Panc1 (cell line): ENCODE measurements at regions not wholly inside any gene's neighbourhood (a gene's known extent, or its start where the extent isn't known, plus 50 kb on each side); places are given as distances from the start of the nearest gene placed in this dataset.

ENCODE experiments used
- SIN3A ChIP-seq: IDR thresholded peaks from 2 replicates; pipeline ENCODE4 v1.6.1; 2012; ENCODE audit warnings: low read depth, mild to moderate bottlenecking, low read length, moderate library complexity, borderline replicate concordance; ENCODE audit not compliant: insufficient read depth
- TF ChIP-seq, protein P1 (sequence below), 2 experiments: IDR thresholded peaks; 2 replicates each; pipeline ENCODE4 v1.6.1; 2011 to 2012; ENCODE audit warnings: low read depth in 2 of 2, control low read depth in 1 of 2, low read length in 1 of 2, mild to moderate bottlenecking in 1 of 2, moderate library complexity in 1 of 2; ENCODE audit not compliant: insufficient read depth in 1 of 2
- TF ChIP-seq, protein P2 (sequence below): fragments of 450-650 bp; IDR thresholded peaks from 2 replicates; pipeline ENCODE4 v1.5.1; 2017; ENCODE audit warnings: mild to moderate bottlenecking

DNA sequence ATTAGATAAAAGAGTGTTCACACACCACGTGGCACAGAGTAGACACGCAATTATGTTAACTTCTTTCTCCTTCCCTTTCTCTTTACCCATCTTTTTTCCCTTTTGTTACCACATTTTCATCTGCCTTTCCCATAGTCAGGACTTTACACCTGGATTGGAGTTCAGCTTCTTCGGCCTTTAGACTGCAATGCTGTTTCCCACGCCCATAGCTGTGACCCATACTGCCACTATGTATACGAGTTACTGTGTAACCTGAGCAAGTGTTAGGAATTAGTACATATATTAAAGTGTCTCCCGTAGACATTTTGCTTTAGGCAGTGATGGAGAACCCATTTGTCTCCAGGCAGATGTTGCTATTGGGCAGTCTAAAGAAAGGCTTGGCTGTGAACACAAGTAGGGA, 143.6 kb upstream of the SLC28A3 start:
- TF ChIP-seq, protein P1, sequence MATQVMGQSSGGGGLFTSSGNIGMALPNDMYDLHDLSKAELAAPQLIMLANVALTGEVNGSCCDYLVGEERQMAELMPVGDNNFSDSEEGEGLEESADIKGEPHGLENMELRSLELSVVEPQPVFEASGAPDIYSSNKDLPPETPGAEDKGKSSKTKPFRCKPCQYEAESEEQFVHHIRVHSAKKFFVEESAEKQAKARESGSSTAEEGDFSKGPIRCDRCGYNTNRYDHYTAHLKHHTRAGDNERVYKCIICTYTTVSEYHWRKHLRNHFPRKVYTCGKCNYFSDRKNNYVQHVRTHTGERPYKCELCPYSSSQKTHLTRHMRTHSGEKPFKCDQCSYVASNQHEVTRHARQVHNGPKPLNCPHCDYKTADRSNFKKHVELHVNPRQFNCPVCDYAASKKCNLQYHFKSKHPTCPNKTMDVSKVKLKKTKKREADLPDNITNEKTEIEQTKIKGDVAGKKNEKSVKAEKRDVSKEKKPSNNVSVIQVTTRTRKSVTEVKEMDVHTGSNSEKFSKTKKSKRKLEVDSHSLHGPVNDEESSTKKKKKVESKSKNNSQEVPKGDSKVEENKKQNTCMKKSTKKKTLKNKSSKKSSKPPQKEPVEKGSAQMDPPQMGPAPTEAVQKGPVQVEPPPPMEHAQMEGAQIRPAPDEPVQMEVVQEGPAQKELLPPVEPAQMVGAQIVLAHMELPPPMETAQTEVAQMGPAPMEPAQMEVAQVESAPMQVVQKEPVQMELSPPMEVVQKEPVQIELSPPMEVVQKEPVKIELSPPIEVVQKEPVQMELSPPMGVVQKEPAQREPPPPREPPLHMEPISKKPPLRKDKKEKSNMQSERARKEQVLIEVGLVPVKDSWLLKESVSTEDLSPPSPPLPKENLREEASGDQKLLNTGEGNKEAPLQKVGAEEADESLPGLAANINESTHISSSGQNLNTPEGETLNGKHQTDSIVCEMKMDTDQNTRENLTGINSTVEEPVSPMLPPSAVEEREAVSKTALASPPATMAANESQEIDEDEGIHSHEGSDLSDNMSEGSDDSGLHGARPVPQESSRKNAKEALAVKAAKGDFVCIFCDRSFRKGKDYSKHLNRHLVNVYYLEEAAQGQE (IDR thresholded peaks at IDR 0.05; ENCODE audit: insufficient read depth in 1 of 2, low read depth in 2 of 2, low read length in 1 of 2), result no peak
- TF ChIP-seq, protein P2, sequence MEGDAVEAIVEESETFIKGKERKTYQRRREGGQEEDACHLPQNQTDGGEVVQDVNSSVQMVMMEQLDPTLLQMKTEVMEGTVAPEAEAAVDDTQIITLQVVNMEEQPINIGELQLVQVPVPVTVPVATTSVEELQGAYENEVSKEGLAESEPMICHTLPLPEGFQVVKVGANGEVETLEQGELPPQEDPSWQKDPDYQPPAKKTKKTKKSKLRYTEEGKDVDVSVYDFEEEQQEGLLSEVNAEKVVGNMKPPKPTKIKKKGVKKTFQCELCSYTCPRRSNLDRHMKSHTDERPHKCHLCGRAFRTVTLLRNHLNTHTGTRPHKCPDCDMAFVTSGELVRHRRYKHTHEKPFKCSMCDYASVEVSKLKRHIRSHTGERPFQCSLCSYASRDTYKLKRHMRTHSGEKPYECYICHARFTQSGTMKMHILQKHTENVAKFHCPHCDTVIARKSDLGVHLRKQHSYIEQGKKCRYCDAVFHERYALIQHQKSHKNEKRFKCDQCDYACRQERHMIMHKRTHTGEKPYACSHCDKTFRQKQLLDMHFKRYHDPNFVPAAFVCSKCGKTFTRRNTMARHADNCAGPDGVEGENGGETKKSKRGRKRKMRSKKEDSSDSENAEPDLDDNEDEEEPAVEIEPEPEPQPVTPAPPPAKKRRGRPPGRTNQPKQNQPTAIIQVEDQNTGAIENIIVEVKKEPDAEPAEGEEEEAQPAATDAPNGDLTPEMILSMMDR, result no peak
- no peak for TF ChIP-seq SIN3A
